MCF 10A (cell line): ENCODE measurements at regions not wholly inside any gene's neighbourhood (a gene's known extent, or its start where the extent isn't known, plus 50 kb on each side); places are given as distances from the start of the nearest gene placed in this dataset.
A peak's percentile ranks its signal among the peaks of the same experiment; 100 is the strongest.

ENCODE experiments used
- BruUV-seq: library from RNA; stranded (reverse); fragments of 400-500 nt; replicated peaks from 2 replicates; lab custom pipeline; 2021; lab: Mats Ljungman, UMichigan
- CTCF ChIA-PET: fragments of 300-600 bp; sonication (Branson Sonifier 250); formaldehyde crosslinking; extraction: SDS; loops from one replicate; lab custom pipeline; 2021; ENCODE audit warnings: antibody characterized with exemption, inconsistent platforms; lab: Yijun Ruan, JAX
- POLR2A ChIA-PET: fragments of 300-600, 350-650 bp; sonication (Branson Sonifier 250); formaldehyde crosslinking; extraction: SDS; loops from one replicate; lab custom pipeline; 2020; ENCODE audit warnings: antibody characterized with exemption, inconsistent platforms; lab: Yijun Ruan, JAX
- DNase-seq: peaks from one replicate; pipeline ENCODE4 v3.0.0-alpha.2; 2018; ENCODE audit not compliant: unreplicated experiment
- H3K27ac Mint-ChIP-seq: one replicate; pipeline ENCODE4 v1.8.0; 2022; ENCODE audit warnings: mild to moderate bottlenecking, low read depth, mixed read lengths; ENCODE audit not compliant: unreplicated experiment
- H3K27me3 Mint-ChIP-seq: one replicate; pipeline ENCODE4 v1.8.0; 2022; ENCODE audit warnings: mixed read lengths; ENCODE audit not compliant: insufficient read depth, unreplicated experiment
- H3K36me3 Mint-ChIP-seq: one replicate; pipeline ENCODE4 v1.8.0; 2022; ENCODE audit warnings: mild to moderate bottlenecking, moderate library complexity, mixed read lengths; ENCODE audit not compliant: insufficient read depth, unreplicated experiment
- H3K4me1 Mint-ChIP-seq: one replicate; pipeline ENCODE4 v1.8.0; 2022; ENCODE audit warnings: mixed read lengths; ENCODE audit not compliant: insufficient read depth, unreplicated experiment
- H3K4me3 Mint-ChIP-seq: one replicate; pipeline ENCODE4 v1.8.0; 2022; ENCODE audit warnings: mild to moderate bottlenecking, moderate library complexity, mixed read lengths; ENCODE audit not compliant: unreplicated experiment
- H3K9me3 Mint-ChIP-seq: one replicate; pipeline ENCODE4 v1.8.0; 2022; ENCODE audit warnings: mixed read lengths; ENCODE audit not compliant: unreplicated experiment
- CTCF ChIP-seq: fragments of 200-600 bp; IDR thresholded peaks from one replicate; pipeline ENCODE4 v1.8.0; 2022; ENCODE audit warnings: antibody characterized with exemption, mild to moderate bottlenecking; ENCODE audit not compliant: unreplicated experiment
- intact Hi-C: fragments of 100-400 bp; cut with micrococcal nuclease; formaldehyde crosslinking; loops from 2 replicates; pipeline ENCODE4 v1.14.1; 2022

- ChIA-PET POLR2A (interaction anchor here (1.7 kb wide), 1 partner anchor 10 kb away, joined by 5 read pairs; no protein-coding TSS in a partner anchor), CTCF (no interaction called here)
- Mint-ChIP-seq H3K4me3 (no peak overlapping the region), H3K9me3 (no peaks in the 10 kb centered on the region), H3K27me3 (no peaks in the 10 kb centered on the region), H3K36me3 (no peaks in the 10 kb centered on the region), H3K27ac (no peak overlapping the region), H3K4me1 (no peaks in the 10 kb centered on the region)
- TF ChIP-seq CTCF = no peak
- intact Hi-C loops = no loop called here
- BruUV-seq = no TSS peak
- no peak for DNase-seq
Observed at GRCh38 chr12:78269620-78270019, 438.9 kb downstream of the NAV3 start.

- H3K4me3 Mint-ChIP-seq = no peak overlapping the region
Observed at GRCh38 chr12:78271546-78271945, 440.9 kb downstream of the NAV3 start.

GRCh38 chr12:78275886-78276285, 445.2 kb downstream of the NAV3 start:
- Mint-ChIP-seq H3K27me3 (no peaks in the 10 kb centered on the region), H3K9me3 (peaks cover 5% of the 10 kb centered on the region), H3K36me3 (no peaks in the 10 kb centered on the region), H3K4me3 (no peak overlapping the region), H3K4me1 (no peaks in the 10 kb centered on the region), H3K27ac (no peak overlapping the region)
- TF ChIP-seq CTCF = no peak
- POLR2A ChIA-PET = interaction anchor here (0.5 kb wide), 1 partner anchor 26 kb away, joined by 3 read pairs; no protein-coding TSS in a partner anchor
- CTCF ChIA-PET = no interaction called here
- intact Hi-C loops = no loop called here
- BruUV-seq = no TSS peak
- DNase-seq = no peak

More at GRCh38 chr12:78271546-78271945, 440.9 kb downstream of the NAV3 start:
- no peaks in the 10 kb centered on the region for H3K4me1 Mint-ChIP-seq
- ChIA-PET POLR2A (no interaction called here), CTCF (interaction anchor here (0.6 to 0.7 kb wide), 2 partner anchors 9 to 70 kb away, joined by 3 to 4 read pairs; no protein-coding TSS in a partner anchor)
- intact Hi-C loops = no loop called here
- H3K27me3 Mint-ChIP-seq = no peaks in the 10 kb centered on the region
- no peaks in the 10 kb centered on the region for H3K9me3 Mint-ChIP-seq
- no peak overlapping the region for H3K27ac Mint-ChIP-seq
- H3K36me3 Mint-ChIP-seq = no peaks in the 10 kb centered on the region
- no TSS peak for BruUV-seq
- no peak for TF ChIP-seq CTCF
- peak; percentile 28 for DNase-seq

- CTCF ChIA-PET = interaction anchor here (0.6 to 1.3 kb wide), 3 partner anchors 10 to 1941 kb away, joined by 3 read pairs; no protein-coding TSS in a partner anchor
- intact Hi-C loops = no loop called here
- H3K27ac Mint-ChIP-seq = no peak overlapping the region
- no peaks in the 10 kb centered on the region for H3K36me3 Mint-ChIP-seq
- TF ChIP-seq CTCF = no peak
- no TSS peak for BruUV-seq
- no peaks in the 10 kb centered on the region for H3K4me1 Mint-ChIP-seq
- no peak overlapping the region for H3K4me3 Mint-ChIP-seq
- DNase-seq = no peak
- peaks cover 5% of the 10 kb centered on the region for H3K9me3 Mint-ChIP-seq
- no peaks in the 10 kb centered on the region for H3K27me3 Mint-ChIP-seq
- POLR2A ChIA-PET = no interaction called here
Observed at GRCh38 chr12:78278706-78279190, 448.1 kb downstream of the NAV3 start.
